WTC11 (cell line): ENCODE measurements at regions not wholly inside any gene's neighbourhood (a gene's known extent, or its start where the extent isn't known, plus 50 kb on each side); places are given as distances from the start of the nearest gene placed in this dataset.

ENCODE experiments used
- ATAC-seq: fragments of 200-7000 bp; cut with Tn5 transposase; 2 replicates; pipeline ENCODE4 v1.10.0; 2021; ENCODE audit warnings: mild to moderate bottlenecking, moderate library complexity
- CTCF ChIA-PET: fragments of 300-600 bp; sonication (Branson Sonifier 250); formaldehyde crosslinking; loops from one replicate; lab custom pipeline; 2021; ENCODE audit warnings: antibody characterized with exemption; lab: Charles Lee
- POLR2A ChIA-PET: fragments of 350-600 bp; sonication (Branson Sonifier 250); formaldehyde crosslinking; loops from one replicate; lab custom pipeline; 2021; ENCODE audit warnings: antibody characterized with exemption; lab: Charles Lee
- DNase-seq: peaks from one replicate; pipeline ENCODE4 v3.0.0; 2021; ENCODE audit warnings: low spot score
- H3K27ac Mint-ChIP-seq: 2 replicates; pipeline ENCODE4 v1.8.0; 2021; ENCODE audit warnings: mixed read lengths
- H3K27me3 Mint-ChIP-seq: 2 replicates; pipeline ENCODE4 v1.8.0; 2021; ENCODE audit warnings: low read depth, mild to moderate bottlenecking, moderate library complexity, mixed read lengths
- H3K36me3 Mint-ChIP-seq: 2 replicates; pipeline ENCODE4 v1.8.0; 2021; ENCODE audit warnings: mixed read lengths
- H3K4me1 Mint-ChIP-seq: 2 replicates; pipeline ENCODE4 v1.8.0; 2022; ENCODE audit warnings: mixed read lengths
- H3K4me3 Mint-ChIP-seq: 2 replicates; pipeline ENCODE4 v1.8.0; 2021; ENCODE audit warnings: mild to moderate bottlenecking, moderate library complexity, mixed read lengths
- H3K9me3 Mint-ChIP-seq: 2 replicates; pipeline ENCODE4 v1.8.0; 2021; ENCODE audit warnings: mixed read lengths
- CREM ChIP-seq: sonication (generic); formaldehyde crosslinking; IDR thresholded peaks from 2 replicates; pipeline ENCODE4 v1.8.1; 2022; ENCODE audit warnings: mild to moderate bottlenecking, missing genetic modification reagents, moderate library complexity
- EMX1 ChIP-seq: fragments of 250-450 bp; sonication (Bioruptor Pico); IDR thresholded peaks from 2 replicates; pipeline ENCODE4 v1.8.0; 2021; ENCODE audit warnings: mild to moderate bottlenecking
- ESRRA ChIP-seq: sonication (generic); formaldehyde crosslinking; IDR thresholded peaks from 2 replicates; pipeline ENCODE4 v1.8.1; 2022; ENCODE audit warnings: mild to moderate bottlenecking, missing genetic modification reagents, borderline replicate concordance
- GABPB1 ChIP-seq: sonication (generic); formaldehyde crosslinking; IDR thresholded peaks from 2 replicates; pipeline ENCODE4 v1.8.1; 2023; ENCODE audit warnings: mild to moderate bottlenecking, missing genetic modification reagents
- KAT7 ChIP-seq: sonication (generic); formaldehyde crosslinking; IDR thresholded peaks from 2 replicates; pipeline ENCODE4 v1.8.1; 2023; ENCODE audit warnings: missing genetic modification reagents, mild to moderate bottlenecking, borderline replicate concordance
- NR2C2 ChIP-seq: sonication (generic); formaldehyde crosslinking; IDR thresholded peaks from 2 replicates; pipeline ENCODE4 v1.8.0; 2022; ENCODE audit warnings: mild to moderate bottlenecking, missing genetic modification reagents
- ZNF121 ChIP-seq: sonication (generic); formaldehyde crosslinking; IDR thresholded peaks from 2 replicates; pipeline ENCODE4 v1.8.0; 2023; ENCODE audit warnings: missing genetic modification reagents
- ZNF219 ChIP-seq: sonication (generic); formaldehyde crosslinking; IDR thresholded peaks from 2 replicates; pipeline ENCODE4 v1.8.0; 2023; ENCODE audit warnings: missing genetic modification reagents, mild to moderate bottlenecking, borderline replicate concordance
- ZNF416 ChIP-seq: fragments of 250-450 bp; sonication (Bioruptor Pico); IDR thresholded peaks from 2 replicates; pipeline ENCODE4 v1.9.0; 2021; ENCODE audit warnings: mild to moderate bottlenecking, inconsistent platforms
- ZNF423 ChIP-seq: fragments of 250-450 bp; sonication (Bioruptor Pico); IDR thresholded peaks from 2 replicates; pipeline ENCODE4 v2.1.2; 2022; ENCODE audit warnings: mild to moderate bottlenecking, moderate library complexity
- TF ChIP-seq, protein P1 (sequence below): sonication (generic); formaldehyde crosslinking; IDR thresholded peaks from 2 replicates; pipeline ENCODE4 v1.8.0; 2022; ENCODE audit warnings: mild to moderate bottlenecking, missing genetic modification reagents
- TF ChIP-seq, protein P2 (sequence below): sonication (generic); formaldehyde crosslinking; IDR thresholded peaks from 2 replicates; pipeline ENCODE4 v1.8.0; 2022; ENCODE audit warnings: mild to moderate bottlenecking, missing genetic modification reagents
- TF ChIP-seq, protein P3 (sequence below): sonication (generic); formaldehyde crosslinking; IDR thresholded peaks from 2 replicates; pipeline ENCODE4 v1.8.0; 2022; ENCODE audit warnings: mild to moderate bottlenecking, missing genetic modification reagents
- TF ChIP-seq, protein P4 (sequence below): sonication (generic); formaldehyde crosslinking; IDR thresholded peaks from 2 replicates; pipeline ENCODE4 v1.8.1; 2022; ENCODE audit warnings: low read depth, mild to moderate bottlenecking, moderate library complexity, missing genetic modification reagents, borderline replicate concordance
- TF ChIP-seq, protein P5 (sequence below): fragments of 250-450 bp; sonication (Bioruptor Pico); IDR thresholded peaks from 2 replicates; pipeline ENCODE4 v1.9.0; 2021; ENCODE audit warnings: mild to moderate bottlenecking
- TF ChIP-seq, protein P6 (sequence below): sonication (generic); formaldehyde crosslinking; IDR thresholded peaks from 2 replicates; pipeline ENCODE4 v1.8.1; 2023; ENCODE audit warnings: mild to moderate bottlenecking, moderate library complexity, missing genetic modification reagents
- TF ChIP-seq, protein P7 (sequence below): sonication (generic); formaldehyde crosslinking; conservative IDR thresholded peaks from 2 replicates; pipeline ENCODE4 v1.8.1; 2022; ENCODE audit warnings: mild to moderate bottlenecking, missing genetic modification reagents

DNA sequence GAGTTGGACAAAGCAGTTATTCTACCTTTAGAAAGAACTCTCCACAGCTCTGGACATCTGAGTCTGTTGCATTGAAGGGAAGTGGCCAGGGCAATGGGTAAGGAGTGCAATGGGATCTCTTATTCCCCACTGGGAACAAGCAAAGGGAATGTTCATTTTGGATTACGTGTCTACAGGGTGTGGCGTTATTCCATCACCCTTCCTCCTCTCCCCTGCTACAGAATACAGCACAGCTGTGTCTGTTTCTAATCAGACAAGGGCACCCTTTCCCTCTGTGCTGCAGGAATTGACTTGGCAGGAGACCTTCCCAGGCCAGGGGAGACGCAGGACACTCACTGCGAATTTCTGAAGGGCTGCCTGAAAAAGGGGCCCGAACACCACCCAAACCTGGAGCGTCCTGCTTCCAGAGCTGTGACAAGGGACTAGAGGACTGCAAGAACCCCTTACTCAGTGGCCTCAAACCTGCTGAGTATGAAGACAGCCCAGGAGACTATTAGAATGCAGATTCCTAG, 163.6 kb upstream of the RAB4A start:
- Mint-ChIP-seq H3K36me3 (no peaks in the 10 kb centered on the region), H3K4me1 (peaks cover 28% of the 10 kb centered on the region), H3K4me3 (no peak overlapping the region), H3K27me3 (no peaks in the 10 kb centered on the region; the same call in 1 of the 2 replicates), H3K27ac (no peak overlapping the region), H3K9me3 (no peaks in the 10 kb centered on the region)
- ChIA-PET CTCF (no interaction called here), POLR2A (no interaction called here)
- no peak for ATAC-seq
- TF ChIP-seq, protein P1, sequence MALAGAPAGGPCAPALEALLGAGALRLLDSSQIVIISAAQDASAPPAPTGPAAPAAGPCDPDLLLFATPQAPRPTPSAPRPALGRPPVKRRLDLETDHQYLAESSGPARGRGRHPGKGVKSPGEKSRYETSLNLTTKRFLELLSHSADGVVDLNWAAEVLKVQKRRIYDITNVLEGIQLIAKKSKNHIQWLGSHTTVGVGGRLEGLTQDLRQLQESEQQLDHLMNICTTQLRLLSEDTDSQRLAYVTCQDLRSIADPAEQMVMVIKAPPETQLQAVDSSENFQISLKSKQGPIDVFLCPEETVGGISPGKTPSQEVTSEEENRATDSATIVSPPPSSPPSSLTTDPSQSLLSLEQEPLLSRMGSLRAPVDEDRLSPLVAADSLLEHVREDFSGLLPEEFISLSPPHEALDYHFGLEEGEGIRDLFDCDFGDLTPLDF: no peak
- TF ChIP-seq, protein P2, sequence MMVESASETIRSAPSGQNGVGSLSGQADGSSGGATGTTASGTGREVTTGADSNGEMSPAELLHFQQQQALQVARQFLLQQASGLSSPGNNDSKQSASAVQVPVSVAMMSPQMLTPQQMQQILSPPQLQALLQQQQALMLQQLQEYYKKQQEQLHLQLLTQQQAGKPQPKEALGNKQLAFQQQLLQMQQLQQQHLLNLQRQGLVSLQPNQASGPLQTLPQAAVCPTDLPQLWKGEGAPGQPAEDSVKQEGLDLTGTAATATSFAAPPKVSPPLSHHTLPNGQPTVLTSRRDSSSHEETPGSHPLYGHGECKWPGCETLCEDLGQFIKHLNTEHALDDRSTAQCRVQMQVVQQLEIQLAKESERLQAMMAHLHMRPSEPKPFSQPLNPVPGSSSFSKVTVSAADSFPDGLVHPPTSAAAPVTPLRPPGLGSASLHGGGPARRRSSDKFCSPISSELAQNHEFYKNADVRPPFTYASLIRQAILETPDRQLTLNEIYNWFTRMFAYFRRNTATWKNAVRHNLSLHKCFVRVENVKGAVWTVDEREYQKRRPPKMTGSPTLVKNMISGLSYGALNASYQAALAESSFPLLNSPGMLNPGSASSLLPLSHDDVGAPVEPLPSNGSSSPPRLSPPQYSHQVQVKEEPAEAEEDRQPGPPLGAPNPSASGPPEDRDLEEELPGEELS: no peak
- TF ChIP-seq, protein P3, sequence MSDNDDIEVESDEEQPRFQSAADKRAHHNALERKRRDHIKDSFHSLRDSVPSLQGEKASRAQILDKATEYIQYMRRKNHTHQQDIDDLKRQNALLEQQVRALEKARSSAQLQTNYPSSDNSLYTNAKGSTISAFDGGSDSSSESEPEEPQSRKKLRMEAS (CRISPR knock-in tag): no peak
- TF ChIP-seq CREM: no peak
- TF ChIP-seq GABPB1: no peak
- TF ChIP-seq NR2C2 (CRISPR knock-in tag): no peak
- TF ChIP-seq ZNF219: no peak
- no peak for TF ChIP-seq ESRRA
- DNase-seq: no peak

DNA sequence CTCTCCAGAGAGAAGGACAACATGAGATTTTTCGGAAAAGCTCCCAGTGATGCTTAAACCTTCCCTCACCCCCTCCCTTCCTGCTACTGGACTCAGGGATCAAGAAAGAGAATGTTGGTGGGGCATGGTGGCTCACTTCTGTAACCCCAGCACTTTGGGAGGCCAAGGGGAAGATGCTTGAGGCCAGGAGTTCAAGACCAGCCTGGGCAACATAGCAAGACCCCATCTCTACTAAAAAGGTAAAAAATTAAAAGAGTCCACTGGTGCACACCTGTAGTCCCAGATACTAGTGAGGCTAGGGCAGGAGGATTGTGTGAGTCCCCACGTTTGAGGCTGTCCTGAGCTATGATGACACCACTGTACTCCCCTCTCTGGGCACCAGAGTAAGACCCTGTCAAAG, 162.9 kb upstream of the RAB4A start:
- DNase-seq: no peak
- ATAC-seq: no peak
- Mint-ChIP-seq H3K36me3 (no peaks in the 10 kb centered on the region), H3K27me3 (no peaks in the 10 kb centered on the region; the same call in 1 of the 2 replicates), H3K4me3 (no peak overlapping the region), H3K9me3 (no peaks in the 10 kb centered on the region), H3K27ac (no peak overlapping the region; the same call in 1 of the 2 replicates), H3K4me1 (peaks cover 22% of the 10 kb centered on the region)
- ChIA-PET CTCF (interaction anchor here (0.5 to 1.3 kb wide), 4 partner anchors 17 to 434 kb away, joined by 3 to 4 read pairs (median 4); no protein-coding TSS in a partner anchor), POLR2A (no interaction called here)
- TF ChIP-seq, protein P4, sequence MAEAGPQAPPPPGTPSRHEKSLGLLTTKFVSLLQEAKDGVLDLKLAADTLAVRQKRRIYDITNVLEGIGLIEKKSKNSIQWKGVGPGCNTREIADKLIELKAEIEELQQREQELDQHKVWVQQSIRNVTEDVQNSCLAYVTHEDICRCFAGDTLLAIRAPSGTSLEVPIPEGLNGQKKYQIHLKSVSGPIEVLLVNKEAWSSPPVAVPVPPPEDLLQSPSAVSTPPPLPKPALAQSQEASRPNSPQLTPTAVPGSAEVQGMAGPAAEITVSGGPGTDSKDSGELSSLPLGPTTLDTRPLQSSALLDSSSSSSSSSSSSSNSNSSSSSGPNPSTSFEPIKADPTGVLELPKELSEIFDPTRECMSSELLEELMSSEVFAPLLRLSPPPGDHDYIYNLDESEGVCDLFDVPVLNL (CRISPR knock-in tag): no peak
- TF ChIP-seq, protein P5, sequence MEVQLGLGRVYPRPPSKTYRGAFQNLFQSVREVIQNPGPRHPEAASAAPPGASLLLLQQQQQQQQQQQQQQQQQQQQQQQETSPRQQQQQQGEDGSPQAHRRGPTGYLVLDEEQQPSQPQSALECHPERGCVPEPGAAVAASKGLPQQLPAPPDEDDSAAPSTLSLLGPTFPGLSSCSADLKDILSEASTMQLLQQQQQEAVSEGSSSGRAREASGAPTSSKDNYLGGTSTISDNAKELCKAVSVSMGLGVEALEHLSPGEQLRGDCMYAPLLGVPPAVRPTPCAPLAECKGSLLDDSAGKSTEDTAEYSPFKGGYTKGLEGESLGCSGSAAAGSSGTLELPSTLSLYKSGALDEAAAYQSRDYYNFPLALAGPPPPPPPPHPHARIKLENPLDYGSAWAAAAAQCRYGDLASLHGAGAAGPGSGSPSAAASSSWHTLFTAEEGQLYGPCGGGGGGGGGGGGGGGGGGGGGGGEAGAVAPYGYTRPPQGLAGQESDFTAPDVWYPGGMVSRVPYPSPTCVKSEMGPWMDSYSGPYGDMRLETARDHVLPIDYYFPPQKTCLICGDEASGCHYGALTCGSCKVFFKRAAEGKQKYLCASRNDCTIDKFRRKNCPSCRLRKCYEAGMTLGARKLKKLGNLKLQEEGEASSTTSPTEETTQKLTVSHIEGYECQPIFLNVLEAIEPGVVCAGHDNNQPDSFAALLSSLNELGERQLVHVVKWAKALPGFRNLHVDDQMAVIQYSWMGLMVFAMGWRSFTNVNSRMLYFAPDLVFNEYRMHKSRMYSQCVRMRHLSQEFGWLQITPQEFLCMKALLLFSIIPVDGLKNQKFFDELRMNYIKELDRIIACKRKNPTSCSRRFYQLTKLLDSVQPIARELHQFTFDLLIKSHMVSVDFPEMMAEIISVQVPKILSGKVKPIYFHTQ (CRISPR knock-in tag): no peak
- TF ChIP-seq ZNF121 (CRISPR knock-in tag) (peak; percentile 72; the same call in 1 of the 2 replicates), KAT7 (no peak), EMX1 (CRISPR knock-in tag) (no peak), ZNF416 (no peak), ZNF423 (no peak)
- TF ChIP-seq, protein P6, sequence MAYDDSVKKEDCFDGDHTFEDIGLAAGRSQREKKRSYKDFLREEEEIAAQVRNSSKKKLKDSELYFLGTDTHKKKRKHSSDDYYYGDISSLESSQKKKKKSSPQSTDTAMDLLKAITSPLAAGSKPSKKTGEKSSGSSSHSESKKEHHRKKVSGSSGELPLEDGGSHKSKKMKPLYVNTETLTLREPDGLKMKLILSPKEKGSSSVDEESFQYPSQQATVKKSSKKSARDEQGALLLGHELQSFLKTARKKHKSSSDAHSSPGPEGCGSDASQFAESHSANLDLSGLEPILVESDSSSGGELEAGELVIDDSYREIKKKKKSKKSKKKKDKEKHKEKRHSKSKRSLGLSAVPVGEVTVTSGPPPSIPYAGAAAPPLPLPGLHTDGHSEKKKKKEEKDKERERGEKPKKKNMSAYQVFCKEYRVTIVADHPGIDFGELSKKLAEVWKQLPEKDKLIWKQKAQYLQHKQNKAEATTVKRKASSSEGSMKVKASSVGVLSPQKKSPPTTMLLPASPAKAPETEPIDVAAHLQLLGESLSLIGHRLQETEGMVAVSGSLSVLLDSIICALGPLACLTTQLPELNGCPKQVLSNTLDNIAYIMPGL (CRISPR knock-in tag): no peak
- TF ChIP-seq, protein P7, sequence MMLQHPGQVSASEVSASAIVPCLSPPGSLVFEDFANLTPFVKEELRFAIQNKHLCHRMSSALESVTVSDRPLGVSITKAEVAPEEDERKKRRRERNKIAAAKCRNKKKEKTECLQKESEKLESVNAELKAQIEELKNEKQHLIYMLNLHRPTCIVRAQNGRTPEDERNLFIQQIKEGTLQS (CRISPR knock-in tag): no peak
